ENCODE measurements at regions not wholly inside any gene's neighbourhood (a gene's known extent, or its start where the extent isn't known, plus 50 kb on each side); places are given as distances from the start of the nearest gene placed in this dataset.

DNA sequence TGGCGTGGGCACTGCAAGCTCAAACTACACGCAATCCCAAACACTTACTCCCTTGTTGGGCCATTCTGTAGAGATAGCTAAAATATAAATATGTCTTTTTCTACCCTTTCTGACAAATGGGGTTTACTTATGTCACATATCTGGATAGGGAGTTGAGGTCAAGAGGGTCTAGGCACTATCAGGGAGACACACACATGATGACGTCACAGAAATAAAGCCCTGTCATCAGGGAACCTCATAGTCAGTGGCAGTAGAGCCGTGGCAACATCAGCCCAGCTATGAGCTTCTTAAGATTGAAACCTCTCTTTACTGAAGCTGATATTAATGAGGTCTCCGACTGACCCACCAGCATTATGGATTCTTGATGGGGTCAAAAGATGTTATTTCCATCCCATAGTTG is 234.6 kb upstream of the CDH7 start:
- TF ChIP-seq, protein P1, sequence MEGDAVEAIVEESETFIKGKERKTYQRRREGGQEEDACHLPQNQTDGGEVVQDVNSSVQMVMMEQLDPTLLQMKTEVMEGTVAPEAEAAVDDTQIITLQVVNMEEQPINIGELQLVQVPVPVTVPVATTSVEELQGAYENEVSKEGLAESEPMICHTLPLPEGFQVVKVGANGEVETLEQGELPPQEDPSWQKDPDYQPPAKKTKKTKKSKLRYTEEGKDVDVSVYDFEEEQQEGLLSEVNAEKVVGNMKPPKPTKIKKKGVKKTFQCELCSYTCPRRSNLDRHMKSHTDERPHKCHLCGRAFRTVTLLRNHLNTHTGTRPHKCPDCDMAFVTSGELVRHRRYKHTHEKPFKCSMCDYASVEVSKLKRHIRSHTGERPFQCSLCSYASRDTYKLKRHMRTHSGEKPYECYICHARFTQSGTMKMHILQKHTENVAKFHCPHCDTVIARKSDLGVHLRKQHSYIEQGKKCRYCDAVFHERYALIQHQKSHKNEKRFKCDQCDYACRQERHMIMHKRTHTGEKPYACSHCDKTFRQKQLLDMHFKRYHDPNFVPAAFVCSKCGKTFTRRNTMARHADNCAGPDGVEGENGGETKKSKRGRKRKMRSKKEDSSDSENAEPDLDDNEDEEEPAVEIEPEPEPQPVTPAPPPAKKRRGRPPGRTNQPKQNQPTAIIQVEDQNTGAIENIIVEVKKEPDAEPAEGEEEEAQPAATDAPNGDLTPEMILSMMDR (IDR thresholded peaks at IDR 0.05), result no peak
- no peak for TF ChIP-seq POLR2A (IDR thresholded peaks at IDR 0.05)

Measured in Peyer's patch (tissue), 4 donors.